A549 (cell line): ENCODE measurements at regions not wholly inside any gene's neighbourhood (a gene's known extent, or its start where the extent isn't known, plus 50 kb on each side); places are given as distances from the start of the nearest gene placed in this dataset.

Experiments used
- ATAC-seq, 2 experiments: fragments of 200-7000 bp in 1 of 2; fragments of >200 bp in 1 of 2; cut with Nextera tagmentation in 1 of 2; cut with Tn5 transposase in 1 of 2; 3 replicates each; pipeline versions ENCODE4 v1.8.0 to v1.9.1; 2018 to 2020; ENCODE audit warnings: mild to moderate bottlenecking in 1 of 2, moderate library complexity in 1 of 2
- CTCF ChIA-PET: fragments of 300-600 bp; sonication (Branson Sonifier 250); formaldehyde crosslinking; extraction: SDS; loops from one replicate; lab custom pipeline; 2021; ENCODE audit warnings: antibody characterized with exemption, inconsistent platforms; lab: Yijun Ruan, JAX
- POLR2A ChIA-PET: fragments of 350-600 bp; formaldehyde crosslinking; extraction: SDS; loops from one replicate; lab custom pipeline; 2021; ENCODE audit warnings: antibody characterized with exemption, inconsistent platforms; lab: Yijun Ruan, JAX
- DNase-seq, 2 experiments: peaks; one replicate each; pipeline versions ENCODE4 v3.0.0 to v3.0.0-alpha.2; 2011 to 2016; ENCODE audit warnings: low read depth in 1 of 2, low spot score in 1 of 2
- FAIRE-seq: peaks from 2 replicates; lab custom pipeline; 2011; peaks lifted over from hg19 to GRCh38; lab: Jason Lieb, UNC
- H3K27ac ChIP-seq, 2 experiments: fragments of >200 bp; sonication (Bioruptor Twin); formaldehyde crosslinking; 3 replicates each; pipeline ENCODE4 v1.5.1; 2016 to 2017
- H3K4me1 ChIP-seq: fragments of >200 bp; sonication (Bioruptor Twin); formaldehyde crosslinking; 3 replicates; pipeline ENCODE4 v1.6.1; 2016
- H3K4me2 ChIP-seq: fragments of >200 bp; sonication (Bioruptor Twin); formaldehyde crosslinking; 3 replicates; pipeline ENCODE4 v1.6.1; 2016
- H3K4me3 ChIP-seq: fragments of >200 bp; sonication (Bioruptor Twin); formaldehyde crosslinking; 3 replicates; pipeline ENCODE4 v1.5.1; 2016
- H3K9me3 ChIP-seq: fragments of >200 bp; sonication (Bioruptor Twin); formaldehyde crosslinking; 3 replicates; pipeline ENCODE4 v1.6.1; 2016
- ATOH8 ChIP-seq: fragments of 250-450 bp; sonication (Bioruptor Pico); IDR thresholded peaks from 2 replicates; pipeline ENCODE4 v1.5.0; 2020; ENCODE audit warnings: low read depth, mild to moderate bottlenecking, moderate library complexity
- CTCF ChIP-seq: fragments of >200 bp; sonication (Bioruptor Twin); formaldehyde crosslinking; IDR thresholded peaks from 3 replicates; pipeline ENCODE4 v1.5.1; 2016
- ESRRA ChIP-seq: fragments of 150-350 bp; IDR thresholded peaks from 2 replicates; pipeline ENCODE4 v1.6.1; 2014; ENCODE audit warnings: mild to moderate bottlenecking, low read length, borderline replicate concordance
- FOSB ChIP-seq: fragments of 250-450 bp; sonication (Bioruptor Pico); IDR thresholded peaks from 2 replicates; pipeline ENCODE4 v1.5.0; 2020; ENCODE audit warnings: mild to moderate bottlenecking, moderate library complexity
- FOXS1 ChIP-seq: fragments of 250-450 bp; sonication (Bioruptor Pico); IDR thresholded peaks from 2 replicates; pipeline ENCODE4 v1.5.0; 2020; ENCODE audit warnings: mild to moderate bottlenecking, moderate library complexity
- HES2 ChIP-seq: fragments of >200 bp; sonication (Bioruptor Twin); formaldehyde crosslinking; IDR thresholded peaks from 2 replicates; pipeline ENCODE4 v1.6.1; 2016
- HEYL ChIP-seq: fragments of 250-450 bp; sonication (Bioruptor Pico); IDR thresholded peaks from 2 replicates; pipeline ENCODE4 v1.8.0; 2021; ENCODE audit warnings: mild to moderate bottlenecking, moderate library complexity
- JUN ChIP-seq, 2 experiments: fragments of >200 bp; sonication (Bioruptor Twin); formaldehyde crosslinking; IDR thresholded peaks; 2 replicates in 1 of 2; 3 replicates in 1 of 2; pipeline ENCODE4 v1.6.1; 2016 to 2017
- JUNB ChIP-seq: fragments of >200 bp; sonication (Bioruptor Twin); formaldehyde crosslinking; IDR thresholded peaks from 2 replicates; pipeline ENCODE4 v1.6.1; 2016
- MAZ ChIP-seq: fragments of 150-350 bp; IDR thresholded peaks from 2 replicates; pipeline ENCODE4 v1.6.1; 2014; ENCODE audit warnings: antibody characterized with exemption, low read depth, low read length, borderline replicate concordance
- NFE2L2 ChIP-seq: fragments of 150-350 bp; conservative IDR thresholded peaks from 2 replicates; pipeline ENCODE4 v1.6.1; 2014; ENCODE audit warnings: low read length
- NR3C1 ChIP-seq: fragments of >200 bp; sonication (Bioruptor Twin); formaldehyde crosslinking; IDR thresholded peaks from 3 replicates; pipeline ENCODE4 v1.6.1; 2017
- PHF8 ChIP-seq: fragments of 200-600 bp; sonication (generic); IDR thresholded peaks from 2 replicates; pipeline ENCODE4 v1.6.1; 2016; ENCODE audit warnings: low read depth, mild to moderate bottlenecking, antibody characterized with exemption, moderate library complexity, borderline replicate concordance
- POLR2A ChIP-seq: IDR thresholded peaks from 2 replicates; pipeline ENCODE4 v1.6.1; 2012; ENCODE audit warnings: mild to moderate bottlenecking, low read length
- REST ChIP-seq: fragments of 200-600 bp; sonication (generic); IDR thresholded peaks from 2 replicates; pipeline ENCODE4 v1.6.1; 2016; ENCODE audit warnings: antibody characterized with exemption, mild to moderate bottlenecking, moderate library complexity
- RNF2 ChIP-seq: fragments of 200-600 bp; sonication (generic); IDR thresholded peaks from 2 replicates; pipeline ENCODE4 v1.6.1; 2016; ENCODE audit warnings: low read depth, mild to moderate bottlenecking, antibody characterized with exemption, moderate library complexity, borderline replicate concordance
- WGBS: methylation state at CpG from one replicate; pipeline ENCODE4 v1.1.6; 2017; ENCODE audit errors: missing lambda C conversion rate; 5-methylcytosine and 5-hydroxymethylcytosine counted together

GRCh38 chr10:23869548-23869947 lies 339.4 kb upstream of the KIAA1217 start (continued):
- TF ChIP-seq REST (no peak), CTCF (no peak), NFE2L2 (no peak), MAZ (no peak)

- CTCF ChIA-PET = no interaction called here
- 1% methylated on average over 3 of the region's 3 CpGs for WGBS
- no peak overlapping the region for H3K4me3 ChIP-seq
Observed at GRCh38 chr10:23869996-23870395, 338.9 kb upstream of the KIAA1217 start.

GRCh38 chr10:23870651-23871610 lies 338.0 kb upstream of the KIAA1217 start:
- Histone ChIP-seq H3K9me3 (no peaks in the 10 kb centered on the region), H3K4me3 (no peak overlapping the region), H3K27ac (no peak overlapping the region), H3K4me1 (no peaks in the 10 kb centered on the region), H3K4me2 (no peak overlapping the region)
- TF ChIP-seq RNF2 = no peak
- no peak for TF ChIP-seq ATOH8 (CRISPR knock-in tag)
- TF ChIP-seq ESRRA = no peak
- TF ChIP-seq NR3C1 = no peak
- no peak for TF ChIP-seq JUN (IDR thresholded peaks at IDR 0.05)
- TF ChIP-seq FOXS1 (CRISPR knock-in tag) = no peak
- TF ChIP-seq HES2 = no peak
- no peak for TF ChIP-seq HEYL (CRISPR knock-in tag)
- no peak for TF ChIP-seq FOSB (CRISPR knock-in tag)
- no peak for TF ChIP-seq POLR2A
- DNase-seq (no peak), ATAC-seq (no peak), FAIRE-seq (no peak)
- ChIA-PET POLR2A (no interaction called here), CTCF (interaction anchor here (0.9 kb wide), 1 partner anchor 9 kb away, joined by 3 read pairs; no protein-coding TSS in a partner anchor)
- 4% methylated on average over 2 of the region's 2 CpGs for WGBS

More at GRCh38 chr10:23869996-23870395, 338.9 kb upstream of the KIAA1217 start:
- DNase-seq (no peak), ATAC-seq (no peak), FAIRE-seq (no peak)
- POLR2A ChIA-PET = no interaction called here
- Histone ChIP-seq H3K9me3 (no peaks in the 10 kb centered on the region), H3K27ac (no peak overlapping the region), H3K4me2 (no peak overlapping the region), H3K4me1 (no peaks in the 10 kb centered on the region)
- TF ChIP-seq FOSB (CRISPR knock-in tag) (no peak), JUNB (no peak), NR3C1 (no peak), PHF8 (no peak)
